AG09319 (cell line): ENCODE measurements at regions not wholly inside any gene's neighbourhood (a gene's known extent, or its start where the extent isn't known, plus 50 kb on each side); places are given as distances from the start of the nearest gene placed in this dataset.

Experiments used
- DNase-seq: peaks from one replicate; pipeline ENCODE4 v3.0.0-alpha.2; 2010; ENCODE audit warnings: low read depth; ENCODE audit errors: extremely low read depth
- TF ChIP-seq, protein P1 (sequence below): IDR thresholded peaks from 2 replicates; pipeline ENCODE4 v1.5.1; 2011; ENCODE audit warnings: low read depth, mild to moderate bottlenecking, inconsistent platforms, low read length, moderate library complexity

GRCh38 chr3:14322001-14322400 is 80.4 kb upstream of the SLC6A6 start:
- TF ChIP-seq, protein P1, sequence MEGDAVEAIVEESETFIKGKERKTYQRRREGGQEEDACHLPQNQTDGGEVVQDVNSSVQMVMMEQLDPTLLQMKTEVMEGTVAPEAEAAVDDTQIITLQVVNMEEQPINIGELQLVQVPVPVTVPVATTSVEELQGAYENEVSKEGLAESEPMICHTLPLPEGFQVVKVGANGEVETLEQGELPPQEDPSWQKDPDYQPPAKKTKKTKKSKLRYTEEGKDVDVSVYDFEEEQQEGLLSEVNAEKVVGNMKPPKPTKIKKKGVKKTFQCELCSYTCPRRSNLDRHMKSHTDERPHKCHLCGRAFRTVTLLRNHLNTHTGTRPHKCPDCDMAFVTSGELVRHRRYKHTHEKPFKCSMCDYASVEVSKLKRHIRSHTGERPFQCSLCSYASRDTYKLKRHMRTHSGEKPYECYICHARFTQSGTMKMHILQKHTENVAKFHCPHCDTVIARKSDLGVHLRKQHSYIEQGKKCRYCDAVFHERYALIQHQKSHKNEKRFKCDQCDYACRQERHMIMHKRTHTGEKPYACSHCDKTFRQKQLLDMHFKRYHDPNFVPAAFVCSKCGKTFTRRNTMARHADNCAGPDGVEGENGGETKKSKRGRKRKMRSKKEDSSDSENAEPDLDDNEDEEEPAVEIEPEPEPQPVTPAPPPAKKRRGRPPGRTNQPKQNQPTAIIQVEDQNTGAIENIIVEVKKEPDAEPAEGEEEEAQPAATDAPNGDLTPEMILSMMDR = no peak

GRCh38 chr3:14322667-14323295 is 79.6 kb upstream of the SLC6A6 start:
- TF ChIP-seq, protein P1 = no peak
- no peak for DNase-seq

More at GRCh38 chr3:14322001-14322400, 80.4 kb upstream of the SLC6A6 start:
- no peak for DNase-seq

DNA sequence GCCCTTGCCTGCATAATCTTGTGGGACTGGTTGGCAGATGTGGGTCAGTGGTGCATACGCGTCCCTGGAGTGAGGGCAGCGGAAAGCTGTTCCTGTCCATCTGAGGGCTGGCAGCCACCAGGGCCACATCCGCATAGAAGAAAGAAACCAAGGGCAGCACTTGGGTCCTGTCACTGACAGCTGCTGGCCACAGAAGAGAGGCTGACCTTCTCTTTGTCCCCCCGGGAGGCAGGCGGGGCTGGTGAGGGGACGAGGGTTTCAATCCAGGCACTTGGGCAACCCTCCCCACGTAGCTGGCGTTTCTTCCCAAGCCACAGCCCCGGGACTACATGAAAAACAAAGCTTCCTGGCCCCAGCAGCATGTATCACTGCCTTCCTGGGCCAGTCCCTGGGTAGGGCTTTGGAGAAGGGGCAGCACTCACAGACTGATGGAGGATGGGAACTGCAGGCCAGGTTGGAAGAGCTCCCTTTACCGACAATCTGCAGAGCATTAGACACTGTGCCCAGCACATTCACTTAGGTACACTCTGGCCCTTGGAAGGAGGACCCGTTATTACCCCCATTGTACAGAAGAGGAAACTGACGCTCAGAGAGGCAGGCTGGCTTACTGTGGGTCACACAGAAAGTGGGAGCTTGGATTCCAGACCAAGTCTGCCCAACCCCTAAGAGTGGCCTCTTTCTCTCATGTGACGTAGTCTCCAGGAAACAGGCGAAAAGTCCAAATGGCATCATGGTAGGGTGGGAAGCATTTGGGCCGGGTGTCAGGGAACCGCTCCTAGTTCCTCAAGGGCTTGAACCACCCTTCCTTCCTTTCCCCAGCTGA is 78.8 kb upstream of the SLC6A6 start:
- TF ChIP-seq, protein P1 = no peak
- DNase-seq = no peak

GRCh38 chr3:14324224-14324944 is 78.0 kb upstream of the SLC6A6 start:
- TF ChIP-seq, protein P1 = no peak
- no peak for DNase-seq

- no peak for DNase-seq
- TF ChIP-seq, protein P1 = no peak
Observed at GRCh38 chr3:14328422-14328821, 74.0 kb upstream of the SLC6A6 start.

GRCh38 chr3:14329116-14329830 is 73.1 kb upstream of the SLC6A6 start:
- peak; percentile 3 for DNase-seq
- TF ChIP-seq, protein P1 = no peak
